Colonic mucosa (tissue), 4 donors: ENCODE measurements at regions not wholly inside any gene's neighbourhood (a gene's known extent, or its start where the extent isn't known, plus 50 kb on each side); places are given as distances from the start of the nearest gene placed in this dataset.
A peak's percentile ranks its signal among the peaks of the same experiment; 100 is the strongest.

Source experiments
- DNase-seq: peaks from one replicate; pipeline ENCODE4 v3.0.0-alpha.2; 2020
- H3K27ac ChIP-seq: fragments of 200-600 bp; one replicate; pipeline ENCODE4 v1.8.0; 2021
- H3K27me3 ChIP-seq: fragments of 200-600 bp; one replicate; pipeline ENCODE4 v1.8.0; 2021
- H3K36me3 ChIP-seq: fragments of 200-600 bp; one replicate; pipeline ENCODE4 v1.8.0; 2021
- H3K4me1 ChIP-seq: fragments of 200-600 bp; one replicate; pipeline ENCODE4 v1.8.0; 2021; ENCODE audit warnings: mild to moderate bottlenecking
- H3K4me3 ChIP-seq: fragments of 200-600 bp; one replicate; pipeline ENCODE4 v1.8.0; 2021
- H3K9ac ChIP-seq, 2 donors: one replicate each; pipeline ENCODE4 v1.7.0; 2013; ENCODE audit warnings: control low read depth in 2 of 2, low read depth in 2 of 2, low read length in 2 of 2
- H3K9me3 ChIP-seq: fragments of 200-600 bp; one replicate; pipeline ENCODE4 v1.8.0; 2021
- CTCF ChIP-seq: fragments of 200-600 bp; IDR thresholded peaks from one replicate; pipeline ENCODE4 v1.8.0; 2022; ENCODE audit warnings: antibody characterized with exemption, mild to moderate bottlenecking
- intact Hi-C: fragments of 100-400 bp; cut with DNase I; formaldehyde crosslinking; loops from one replicate; pipeline ENCODE4 v1.14.1; 2022
- donor health status: healthy.
- donor health status: DM: no; HTN: no; CAD: no.
- donor health status: DM: no; HTN: no; CAD: no.

- Histone ChIP-seq H3K9ac (no peak overlapping the region), H3K4me3 (no peak overlapping the region), H3K27ac (no peak overlapping the region), H3K9me3 (no peaks in the 10 kb centered on the region), H3K36me3 (no peaks in the 10 kb centered on the region), H3K27me3 (no peaks in the 10 kb centered on the region), H3K4me1 (no peaks in the 10 kb centered on the region)
- TF ChIP-seq CTCF, result no peak
- intact Hi-C loops, result no loop called here
- DNase-seq, result no peak
Observed at GRCh38 chr15:39479911-39480310, 101.0 kb upstream of the THBS1 start.

- H3K27me3 ChIP-seq, result no peaks in the 10 kb centered on the region
- no peak overlapping the region for H3K4me3 ChIP-seq
- no peaks in the 10 kb centered on the region for H3K4me1 ChIP-seq
- no peak for DNase-seq
- no peak overlapping the region for H3K9ac ChIP-seq
- no peaks in the 10 kb centered on the region for H3K36me3 ChIP-seq
- no peak for TF ChIP-seq CTCF
- H3K27ac ChIP-seq, result no peak overlapping the region
- H3K9me3 ChIP-seq, result no peaks in the 10 kb centered on the region
- intact Hi-C loops, result no loop called here
Observed at GRCh38 chr15:39482459-39482858, 98.4 kb upstream of the THBS1 start.

- no peak for DNase-seq
- Histone ChIP-seq H3K9ac (no peak overlapping the region), H3K36me3 (no peaks in the 10 kb centered on the region), H3K27me3 (no peaks in the 10 kb centered on the region), H3K4me1 (no peaks in the 10 kb centered on the region), H3K27ac (peak overlapping the region; percentile 31), H3K4me3 (no peak overlapping the region), H3K9me3 (no peaks in the 10 kb centered on the region)
- intact Hi-C loops, result no loop called here
- TF ChIP-seq CTCF, result no peak
Observed at GRCh38 chr15:39486621-39487457, 94.0 kb upstream of the THBS1 start.

- intact Hi-C loops, result no loop called here
- DNase-seq, result no peak
- Histone ChIP-seq H3K4me1 (no peaks in the 10 kb centered on the region), H3K9me3 (no peaks in the 10 kb centered on the region), H3K27ac (peak overlapping the region; percentile 31), H3K36me3 (no peaks in the 10 kb centered on the region), H3K9ac (no peak overlapping the region), H3K27me3 (no peaks in the 10 kb centered on the region), H3K4me3 (no peak overlapping the region)
- no peak for TF ChIP-seq CTCF
Observed at GRCh38 chr15:39487458-39487735, 93.5 kb upstream of the THBS1 start.

GRCh38 chr15:39488516-39488915 is 92.4 kb upstream of the THBS1 start:
- DNase-seq, result no peak
- Histone ChIP-seq H3K27ac (peak overlapping the region; percentile 44), H3K9ac (no peak overlapping the region), H3K27me3 (no peaks in the 10 kb centered on the region), H3K4me1 (no peaks in the 10 kb centered on the region), H3K36me3 (no peaks in the 10 kb centered on the region), H3K9me3 (no peaks in the 10 kb centered on the region), H3K4me3 (no peak overlapping the region)
- no peak for TF ChIP-seq CTCF
- intact Hi-C loops, result no loop called here
